Smooth muscle cell (in vitro differentiated cells): ENCODE measurements at regions not wholly inside any gene's neighbourhood (a gene's known extent, or its start where the extent isn't known, plus 50 kb on each side); places are given as distances from the start of the nearest gene placed in this dataset.

Experiments used
- DNase-seq: peaks from one replicate; lab custom pipeline; 2025; ENCODE audit not compliant: unreplicated experiment; lab: John Stamatoyannopoulos, UW
- H2AFZ ChIP-seq: fragments of 200-600 bp; sonication (generic); 2 replicates; pipeline ENCODE4 v1.6.0; 2016; ENCODE audit warnings: antibody characterized with exemption, low read depth, mild to moderate bottlenecking
- H3F3A ChIP-seq: fragments of 200-600 bp; sonication (generic); 2 replicates; pipeline ENCODE4 v1.6.0; 2017; ENCODE audit warnings: antibody characterized with exemption, low read depth
- H3K27ac ChIP-seq: fragments of 200-600 bp; sonication (generic); 2 replicates; pipeline ENCODE4 v1.5.1; 2016; ENCODE audit warnings: low read depth, mild to moderate bottlenecking
- H3K27me3 ChIP-seq: fragments of 200-600 bp; sonication (generic); 2 replicates; pipeline ENCODE4 v1.6.1; 2016; ENCODE audit warnings: low read depth, mild to moderate bottlenecking
- H3K36me3 ChIP-seq: fragments of 200-600 bp; sonication (generic); 2 replicates; pipeline ENCODE4 v1.5.1; 2016; ENCODE audit warnings: low read depth
- H3K4me1 ChIP-seq: fragments of 200-600 bp; sonication (generic); 2 replicates; pipeline ENCODE4 v1.5.1; 2016; ENCODE audit warnings: low read depth
- H3K4me2 ChIP-seq: fragments of 200-600 bp; sonication (generic); 2 replicates; pipeline ENCODE4 v1.6.0; 2016; ENCODE audit warnings: mild to moderate bottlenecking
- H3K4me3 ChIP-seq: fragments of 200-600 bp; sonication (generic); 2 replicates; pipeline ENCODE4 v1.5.1; 2016; ENCODE audit warnings: mild to moderate bottlenecking
- H3K79me2 ChIP-seq: fragments of 200-600 bp; sonication (generic); 2 replicates; pipeline ENCODE4 v1.6.0; 2016; ENCODE audit warnings: low read depth, mild to moderate bottlenecking
- H3K9ac ChIP-seq: fragments of 200-600 bp; sonication (generic); 2 replicates; pipeline ENCODE4 v1.6.0; 2016; ENCODE audit warnings: low read depth
- H3K9me3 ChIP-seq: fragments of 200-600 bp; sonication (generic); replicated peaks from 2 replicates; pipeline ENCODE4 v1.5.1; 2016; ENCODE audit warnings: low read depth
- H4K20me1 ChIP-seq: fragments of 200-600 bp; sonication (generic); 2 replicates; pipeline ENCODE4 v1.6.0; 2016; ENCODE audit warnings: low read depth
- CTCF ChIP-seq: fragments of 200-600 bp; sonication (generic); IDR thresholded peaks from 2 replicates; pipeline ENCODE4 v1.5.1; 2017; ENCODE audit warnings: borderline replicate concordance, mild to moderate bottlenecking, antibody characterized with exemption; ENCODE audit not compliant: insufficient read depth, poor library complexity, severe bottlenecking
- WGBS: methylation state at CpG from one replicate; pipeline ENCODE4 v1.1.7; 2016; ENCODE audit warnings: low lambda C conversion rate; 5-methylcytosine and 5-hydroxymethylcytosine counted together

- Histone ChIP-seq H3F3A (peaks cover 5% of the 10 kb centered on the region), H3K4me3 (no peak overlapping the region), H3K4me1 (peaks cover 13% of the 10 kb centered on the region), H3K27ac (no peak overlapping the region), H4K20me1 (no peaks in the 10 kb centered on the region), H3K36me3 (no peaks in the 10 kb centered on the region), H3K9me3 (no peaks in the 10 kb centered on the region), H3K4me2 (no peak overlapping the region), H2AFZ (no peak overlapping the region), H3K79me2 (no peaks in the 10 kb centered on the region), H3K27me3 (no peaks in the 10 kb centered on the region), H3K9ac (no peak overlapping the region)
- WGBS: 91% methylated on average over 1 of the region's 1 CpG
- DNase-seq: no peak
- no peak for TF ChIP-seq CTCF
Measured at GRCh38 chr5:39482098-39482497, 57.3 kb upstream of the DAB2 start.

GRCh38 chr5:39479537-39479936 is 54.8 kb upstream of the DAB2 start:
- Histone ChIP-seq H3K79me2 (no peaks in the 10 kb centered on the region), H4K20me1 (no peaks in the 10 kb centered on the region), H3K27me3 (no peaks in the 10 kb centered on the region), H3F3A (peaks cover under 1% of the 10 kb centered on the region), H3K4me1 (peaks cover 9% of the 10 kb centered on the region), H3K9me3 (no peaks in the 10 kb centered on the region), H3K36me3 (no peaks in the 10 kb centered on the region), H3K9ac (no peak overlapping the region), H3K4me2 (no peak overlapping the region), H2AFZ (no peak overlapping the region), H3K27ac (no peak overlapping the region), H3K4me3 (no peak overlapping the region)
- no peak for TF ChIP-seq CTCF
- DNase-seq: no peak
- WGBS: 93% methylated on average over 6 of the region's 6 CpGs

GRCh38 chr5:39478863-39479262 is 54.1 kb upstream of the DAB2 start:
- peaks cover 3% of the 10 kb centered on the region for H3K4me1 ChIP-seq
- no peaks in the 10 kb centered on the region for H3K79me2 ChIP-seq
- H4K20me1 ChIP-seq: no peaks in the 10 kb centered on the region
- no peaks in the 10 kb centered on the region for H3K9me3 ChIP-seq
- no peak overlapping the region for H3K4me3 ChIP-seq
- H3K4me2 ChIP-seq: no peak overlapping the region
- H3F3A ChIP-seq: no peaks in the 10 kb centered on the region
- DNase-seq: no peak
- H3K27ac ChIP-seq: no peak overlapping the region
- no peak overlapping the region for H2AFZ ChIP-seq
- no peaks in the 10 kb centered on the region for H3K27me3 ChIP-seq
- TF ChIP-seq CTCF: no peak
- H3K9ac ChIP-seq: no peak overlapping the region
- no peaks in the 10 kb centered on the region for H3K36me3 ChIP-seq
- 6% methylated on average over 1 of the region's 1 CpG for WGBS

GRCh38 chr5:39476843-39477220 is 52.1 kb upstream of the DAB2 start:
- H3K9ac ChIP-seq: no peak overlapping the region
- no peaks in the 10 kb centered on the region for H3K79me2 ChIP-seq
- H4K20me1 ChIP-seq: no peaks in the 10 kb centered on the region
- no peaks in the 10 kb centered on the region for H3K36me3 ChIP-seq
- no peaks in the 10 kb centered on the region for H3K27me3 ChIP-seq
- no peak for DNase-seq
- H3K4me1 ChIP-seq: no peaks in the 10 kb centered on the region
- H2AFZ ChIP-seq: peak overlapping the region; percentile 52
- H3K27ac ChIP-seq: no peak overlapping the region
- H3K9me3 ChIP-seq: no peaks in the 10 kb centered on the region
- TF ChIP-seq CTCF: no peak
- 82% methylated on average over 2 of the region's 2 CpGs for WGBS
- H3K4me3 ChIP-seq: no peak overlapping the region
- no peaks in the 10 kb centered on the region for H3F3A ChIP-seq
- H3K4me2 ChIP-seq: no peak overlapping the region
